ENCODE measurements at regions not wholly inside any gene's neighbourhood (a gene's known extent, or its start where the extent isn't known, plus 50 kb on each side); places are given as distances from the start of the nearest gene placed in this dataset.

DNA sequence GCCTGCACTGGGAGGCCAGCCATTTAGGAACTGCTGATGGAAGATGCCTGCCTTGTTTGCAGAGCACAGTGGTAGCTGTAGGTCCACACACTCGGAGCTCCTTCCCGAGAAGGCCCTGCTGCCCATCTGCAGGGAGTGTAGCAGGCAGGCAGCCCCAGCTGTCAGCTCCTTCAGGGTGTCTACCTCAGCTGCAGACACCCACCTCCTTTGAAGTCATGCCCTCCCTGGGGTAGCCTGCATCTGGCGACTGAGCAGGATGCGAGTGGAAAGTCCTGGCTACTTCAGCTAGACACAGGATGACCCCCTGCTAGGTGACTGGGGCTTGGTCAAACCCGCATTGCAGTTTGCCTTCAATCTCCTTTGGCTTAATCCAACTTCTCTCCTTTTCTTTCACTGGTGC lies 93.2 kb upstream of the TLE3 start:
- TF ChIP-seq, protein P1, sequence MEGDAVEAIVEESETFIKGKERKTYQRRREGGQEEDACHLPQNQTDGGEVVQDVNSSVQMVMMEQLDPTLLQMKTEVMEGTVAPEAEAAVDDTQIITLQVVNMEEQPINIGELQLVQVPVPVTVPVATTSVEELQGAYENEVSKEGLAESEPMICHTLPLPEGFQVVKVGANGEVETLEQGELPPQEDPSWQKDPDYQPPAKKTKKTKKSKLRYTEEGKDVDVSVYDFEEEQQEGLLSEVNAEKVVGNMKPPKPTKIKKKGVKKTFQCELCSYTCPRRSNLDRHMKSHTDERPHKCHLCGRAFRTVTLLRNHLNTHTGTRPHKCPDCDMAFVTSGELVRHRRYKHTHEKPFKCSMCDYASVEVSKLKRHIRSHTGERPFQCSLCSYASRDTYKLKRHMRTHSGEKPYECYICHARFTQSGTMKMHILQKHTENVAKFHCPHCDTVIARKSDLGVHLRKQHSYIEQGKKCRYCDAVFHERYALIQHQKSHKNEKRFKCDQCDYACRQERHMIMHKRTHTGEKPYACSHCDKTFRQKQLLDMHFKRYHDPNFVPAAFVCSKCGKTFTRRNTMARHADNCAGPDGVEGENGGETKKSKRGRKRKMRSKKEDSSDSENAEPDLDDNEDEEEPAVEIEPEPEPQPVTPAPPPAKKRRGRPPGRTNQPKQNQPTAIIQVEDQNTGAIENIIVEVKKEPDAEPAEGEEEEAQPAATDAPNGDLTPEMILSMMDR (IDR thresholded peaks at IDR 0.05): no peak
- TF ChIP-seq POLR2A (IDR thresholded peaks at IDR 0.05): no peak
